Activated naive CD8-positive, alpha-beta T cell treated with anti-CD3 and anti-CD28 coated beads, Interleukin-2, amount 50 U/mL, for 24 hours (primary cell): ENCODE measurements at regions not wholly inside any gene's neighbourhood (a gene's known extent, or its start where the extent isn't known, plus 50 kb on each side); places are given as distances from the start of the nearest gene placed in this dataset.

Source experiments
- ATAC-seq: fragments of 150-1000 bp; cut with Tn5 transposase; one replicate; pipeline ENCODE4 v1.10.0; 2021
- DNase-seq: peaks from one replicate; pipeline ENCODE4 v3.0.0; 2021
- H3K27ac Mint-ChIP-seq: one replicate; pipeline ENCODE4 v1.8.0; 2021; ENCODE audit warnings: mild to moderate bottlenecking, mixed read lengths
- H3K27me3 Mint-ChIP-seq: one replicate; pipeline ENCODE4 v1.8.0; 2021; ENCODE audit warnings: mixed read lengths
- H3K36me3 Mint-ChIP-seq: one replicate; pipeline ENCODE4 v1.8.0; 2021; ENCODE audit warnings: low read depth, mixed read lengths
- H3K4me1 Mint-ChIP-seq: one replicate; pipeline ENCODE4 v1.8.0; 2021; ENCODE audit warnings: mixed read lengths
- H3K4me3 Mint-ChIP-seq: one replicate; pipeline ENCODE4 v1.8.0; 2021; ENCODE audit warnings: mild to moderate bottlenecking, moderate library complexity, mixed read lengths
- H3K9me3 Mint-ChIP-seq: one replicate; pipeline ENCODE4 v1.8.0; 2021; ENCODE audit warnings: mixed read lengths

- Mint-ChIP-seq H3K9me3 (no peaks in the 10 kb centered on the region), H3K27me3 (no peaks in the 10 kb centered on the region), H3K27ac (no peak overlapping the region), H3K4me3 (no peak overlapping the region), H3K36me3 (no peaks in the 10 kb centered on the region), H3K4me1 (no peaks in the 10 kb centered on the region)
- DNase-seq (no peak), ATAC-seq (no peak)
Measured at GRCh38 chr10:128869101-128869749, 597.8 kb upstream of the MGMT start.

GRCh38 chr10:128870830-128871597 lies 596.0 kb upstream of the MGMT start:
- Mint-ChIP-seq H3K36me3 (no peaks in the 10 kb centered on the region), H3K27me3 (no peaks in the 10 kb centered on the region), H3K9me3 (no peaks in the 10 kb centered on the region), H3K4me1 (no peaks in the 10 kb centered on the region), H3K4me3 (no peak overlapping the region), H3K27ac (no peak overlapping the region)
- ATAC-seq = no peak
- no peak for DNase-seq

GRCh38 chr10:128871671-128872231 lies 595.3 kb upstream of the MGMT start:
- no peak for DNase-seq
- ATAC-seq = no peak
- Mint-ChIP-seq H3K4me3 (no peak overlapping the region), H3K9me3 (no peaks in the 10 kb centered on the region), H3K27me3 (peaks cover 2% of the 10 kb centered on the region), H3K4me1 (no peaks in the 10 kb centered on the region), H3K27ac (no peak overlapping the region), H3K36me3 (no peaks in the 10 kb centered on the region)

- H3K36me3 Mint-ChIP-seq = no peaks in the 10 kb centered on the region
- H3K4me3 Mint-ChIP-seq = no peak overlapping the region
- no peak overlapping the region for H3K27ac Mint-ChIP-seq
- H3K27me3 Mint-ChIP-seq = peaks cover 2% of the 10 kb centered on the region
- no peak for ATAC-seq
- H3K4me1 Mint-ChIP-seq = no peaks in the 10 kb centered on the region
- no peak for DNase-seq
- H3K9me3 Mint-ChIP-seq = no peaks in the 10 kb centered on the region
Measured at GRCh38 chr10:128873411-128874054, 593.5 kb upstream of the MGMT start.

- Mint-ChIP-seq H3K9me3 (no peaks in the 10 kb centered on the region), H3K27me3 (peaks cover 6% of the 10 kb centered on the region), H3K4me3 (no peak overlapping the region), H3K36me3 (no peaks in the 10 kb centered on the region), H3K4me1 (no peaks in the 10 kb centered on the region), H3K27ac (no peak overlapping the region)
- ATAC-seq (no peak), DNase-seq (no peak)
Measured at GRCh38 chr10:128874331-128874730, 592.7 kb upstream of the MGMT start.

GRCh38 chr10:128875030-128875744 lies 591.9 kb upstream of the MGMT start:
- ATAC-seq = no peak

GRCh38 chr10:128875956-128876736 lies 590.9 kb upstream of the MGMT start:
- DNase-seq = no peak
- no peak overlapping the region for H3K4me3 Mint-ChIP-seq

More at GRCh38 chr10:128875030-128875744, 591.9 kb upstream of the MGMT start:
- Mint-ChIP-seq H3K36me3 (no peaks in the 10 kb centered on the region), H3K4me3 (no peak overlapping the region), H3K4me1 (no peaks in the 10 kb centered on the region), H3K9me3 (no peaks in the 10 kb centered on the region), H3K27ac (no peak overlapping the region), H3K27me3 (peaks cover 7% of the 10 kb centered on the region)
- DNase-seq = no peak

GRCh38 chr10:128877141-128877540 lies 589.9 kb upstream of the MGMT start:
- H3K4me3 Mint-ChIP-seq = no peak overlapping the region
- no peak overlapping the region for H3K27ac Mint-ChIP-seq
- DNase-seq (no peak), ATAC-seq (no peak)
- H3K27me3 Mint-ChIP-seq = peaks cover 7% of the 10 kb centered on the region
- no peaks in the 10 kb centered on the region for H3K4me1 Mint-ChIP-seq
- H3K36me3 Mint-ChIP-seq = no peaks in the 10 kb centered on the region
- no peaks in the 10 kb centered on the region for H3K9me3 Mint-ChIP-seq

More at GRCh38 chr10:128875956-128876736, 590.9 kb upstream of the MGMT start:
- peaks cover 7% of the 10 kb centered on the region for H3K27me3 Mint-ChIP-seq
- H3K27ac Mint-ChIP-seq = no peak overlapping the region
- H3K4me1 Mint-ChIP-seq = no peaks in the 10 kb centered on the region
- no peaks in the 10 kb centered on the region for H3K9me3 Mint-ChIP-seq
- no peaks in the 10 kb centered on the region for H3K36me3 Mint-ChIP-seq
- no peak for ATAC-seq

- Mint-ChIP-seq H3K27me3 (peaks cover 7% of the 10 kb centered on the region), H3K9me3 (no peaks in the 10 kb centered on the region), H3K27ac (no peak overlapping the region), H3K36me3 (no peaks in the 10 kb centered on the region), H3K4me1 (no peaks in the 10 kb centered on the region), H3K4me3 (no peak overlapping the region)
- no peak for ATAC-seq
- DNase-seq = no peak
Measured at GRCh38 chr10:128877936-128878335, 589.1 kb upstream of the MGMT start.

GRCh38 chr10:128879030-128879429 lies 588.0 kb upstream of the MGMT start:
- H3K4me3 Mint-ChIP-seq = no peak overlapping the region
- no peaks in the 10 kb centered on the region for H3K36me3 Mint-ChIP-seq
- H3K27me3 Mint-ChIP-seq = peaks cover 7% of the 10 kb centered on the region
- ATAC-seq (no peak), DNase-seq (no peak)
- H3K4me1 Mint-ChIP-seq = no peaks in the 10 kb centered on the region
- no peak overlapping the region for H3K27ac Mint-ChIP-seq
- no peaks in the 10 kb centered on the region for H3K9me3 Mint-ChIP-seq

GRCh38 chr10:128879441-128880140 lies 587.5 kb upstream of the MGMT start:
- no peak for ATAC-seq
- no peak for DNase-seq
- H3K27me3 Mint-ChIP-seq = peaks cover 7% of the 10 kb centered on the region
- H3K4me3 Mint-ChIP-seq = no peak overlapping the region
- no peaks in the 10 kb centered on the region for H3K36me3 Mint-ChIP-seq
- no peak overlapping the region for H3K27ac Mint-ChIP-seq
- no peaks in the 10 kb centered on the region for H3K4me1 Mint-ChIP-seq
- no peaks in the 10 kb centered on the region for H3K9me3 Mint-ChIP-seq

- DNase-seq = no peak
- no peaks in the 10 kb centered on the region for H3K9me3 Mint-ChIP-seq
- peaks cover 7% of the 10 kb centered on the region for H3K27me3 Mint-ChIP-seq
- H3K4me1 Mint-ChIP-seq = no peaks in the 10 kb centered on the region
- no peaks in the 10 kb centered on the region for H3K36me3 Mint-ChIP-seq
- no peak overlapping the region for H3K27ac Mint-ChIP-seq
- no peak for ATAC-seq
- no peak overlapping the region for H3K4me3 Mint-ChIP-seq
Measured at GRCh38 chr10:128880159-128880725, 586.8 kb upstream of the MGMT start.

GRCh38 chr10:128881086-128881485 lies 586.0 kb upstream of the MGMT start:
- Mint-ChIP-seq H3K4me1 (no peaks in the 10 kb centered on the region), H3K27ac (no peak overlapping the region), H3K36me3 (no peaks in the 10 kb centered on the region), H3K4me3 (no peak overlapping the region), H3K9me3 (no peaks in the 10 kb centered on the region), H3K27me3 (peaks cover 7% of the 10 kb centered on the region)
- no peak for DNase-seq
- no peak for ATAC-seq
